Endodermal cell (in vitro differentiated cells): ENCODE measurements at regions not wholly inside any gene's neighbourhood (a gene's known extent, or its start where the extent isn't known, plus 50 kb on each side); places are given as distances from the start of the nearest gene placed in this dataset.

Source experiments
- DNase-seq: peaks from one replicate; pipeline ENCODE4 v3.0.0-alpha.2; 2017
- H3K27ac ChIP-seq: 2 replicates; pipeline ENCODE4 v1.5.1; 2013; ENCODE audit warnings: mild to moderate bottlenecking, low read depth, low read length, moderate library complexity
- H3K27me3 ChIP-seq: 2 replicates; pipeline ENCODE4 v1.6.1; 2013; ENCODE audit warnings: mild to moderate bottlenecking, low read length, moderate library complexity; ENCODE audit not compliant: insufficient read depth, control insufficient read depth, poor library complexity, severe bottlenecking
- H3K36me3 ChIP-seq: 2 replicates; pipeline ENCODE4 v1.7.0; 2013; ENCODE audit warnings: mild to moderate bottlenecking, low read length, moderate library complexity; ENCODE audit not compliant: control insufficient read depth, insufficient read depth
- H3K4me1 ChIP-seq: one replicate; pipeline ENCODE4 v1.7.0; 2013; ENCODE audit warnings: low read length; ENCODE audit not compliant: control insufficient read depth, insufficient read depth
- H3K4me3 ChIP-seq: 2 replicates; pipeline ENCODE4 v1.5.1; 2013; ENCODE audit warnings: mild to moderate bottlenecking, low read length, moderate library complexity
- H3K9ac ChIP-seq: 2 replicates; pipeline ENCODE4 v1.6.1; 2013; ENCODE audit warnings: mild to moderate bottlenecking, low read length, moderate library complexity; ENCODE audit not compliant: poor library complexity, severe bottlenecking; ENCODE audit errors: extremely low read depth
- H3K9me3 ChIP-seq: 2 replicates; pipeline ENCODE4 v1.6.1; 2013; ENCODE audit warnings: mild to moderate bottlenecking, low read length, moderate library complexity; ENCODE audit not compliant: control insufficient read depth
- H3K27ac Mint-ChIP-seq: 2 replicates; pipeline ENCODE4 v1.8.0; 2020; ENCODE audit warnings: mixed read lengths
- H3K27me3 Mint-ChIP-seq: 2 replicates; pipeline ENCODE4 v1.8.0; 2021; ENCODE audit warnings: mild to moderate bottlenecking, mixed read lengths; ENCODE audit not compliant: insufficient read depth
- H3K36me3 Mint-ChIP-seq: 2 replicates; pipeline ENCODE4 v1.8.0; 2020; ENCODE audit warnings: low read depth, mixed read lengths
- H3K4me1 Mint-ChIP-seq: 2 replicates; pipeline ENCODE4 v1.8.0; 2020; ENCODE audit warnings: mixed read lengths
- H3K4me3 Mint-ChIP-seq: 2 replicates; pipeline ENCODE4 v1.8.0; 2020; ENCODE audit warnings: mild to moderate bottlenecking, moderate library complexity, mixed read lengths
- H3K9me3 Mint-ChIP-seq: 2 replicates; pipeline ENCODE4 v1.8.0; 2020; ENCODE audit warnings: mild to moderate bottlenecking, mixed read lengths
- WGBS, 2 experiments: methylation state at CpG; one replicate each; pipeline versions ENCODE4 v1.1.5 to v1.1.7; 2013; ENCODE audit warnings: missing lambda C conversion rate in 2 of 2, mixed read lengths in 1 of 2; ENCODE audit not compliant: insufficient coverage in 1 of 2, insufficient read length in 1 of 2; 5-methylcytosine and 5-hydroxymethylcytosine counted together
- TF ChIP-seq, protein P1 (sequence below): fragments of 200-600 bp; sonication (generic); conservative IDR thresholded peaks from 2 replicates; pipeline ENCODE4 v1.5.0; 2021; ENCODE audit warnings: antibody characterized with exemption, mild to moderate bottlenecking

DNA sequence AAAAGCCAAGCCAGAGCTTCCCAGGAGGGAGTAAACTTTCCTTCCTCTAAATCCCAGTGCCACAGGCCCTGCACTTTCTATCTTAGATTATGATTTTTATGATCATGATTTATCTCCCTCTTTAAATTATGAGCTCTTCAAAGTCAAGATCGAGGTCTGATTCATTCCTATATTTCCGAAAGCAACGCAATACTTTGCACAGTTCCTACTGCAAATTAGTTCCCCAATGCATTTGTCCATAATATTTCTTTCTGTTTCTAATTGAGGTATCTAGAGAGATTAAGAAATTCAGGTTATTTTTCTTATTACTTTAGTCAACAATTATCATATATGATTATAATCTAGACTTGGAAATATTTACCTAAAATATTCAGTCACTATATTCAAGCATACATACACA lies 173.1 kb upstream of the LPP start:
- no peaks in the 10 kb centered on the region for H3K4me1 Mint-ChIP-seq

DNA sequence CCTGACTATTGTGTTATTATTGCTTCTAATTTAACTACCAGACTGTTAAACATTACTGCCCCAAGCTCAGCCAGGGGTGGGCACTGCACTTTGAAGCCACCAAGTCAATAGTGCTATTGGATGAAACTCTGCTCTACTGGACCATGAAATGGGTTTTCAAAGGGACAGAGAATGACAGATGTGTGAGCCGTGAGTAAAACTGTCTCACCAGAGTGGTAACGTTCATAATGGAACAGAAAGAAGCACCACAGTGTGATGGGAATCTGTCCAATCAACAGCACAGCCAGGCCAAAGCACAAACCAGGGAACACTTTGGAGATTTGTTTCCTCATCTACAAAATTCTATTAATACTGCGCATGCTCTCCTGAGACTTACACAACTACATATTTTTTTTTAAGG lies 171.8 kb upstream of the LPP start:
- Mint-ChIP-seq H3K4me3 (no peak overlapping the region), H3K27me3 (no peaks in the 10 kb centered on the region), H3K4me1 (no peaks in the 10 kb centered on the region), H3K9me3 (peaks cover 9% of the 10 kb centered on the region), H3K36me3 (no peaks in the 10 kb centered on the region), H3K27ac (no peak overlapping the region)
- peaks cover 9% of the 10 kb centered on the region for H3K9me3 ChIP-seq
- H3K27me3 ChIP-seq: peaks cover 8% of the 10 kb centered on the region
- H3K36me3 ChIP-seq: no peaks in the 10 kb centered on the region
- 94% methylated on average over 3 of the region's 3 CpGs; no CpG with 5 or more reads in 1 of the 2 experiments for WGBS, 2 experiments
- no peak for DNase-seq
- no peak overlapping the region for H3K27ac ChIP-seq
- no peak overlapping the region for H3K9ac ChIP-seq
- TF ChIP-seq, protein P1, sequence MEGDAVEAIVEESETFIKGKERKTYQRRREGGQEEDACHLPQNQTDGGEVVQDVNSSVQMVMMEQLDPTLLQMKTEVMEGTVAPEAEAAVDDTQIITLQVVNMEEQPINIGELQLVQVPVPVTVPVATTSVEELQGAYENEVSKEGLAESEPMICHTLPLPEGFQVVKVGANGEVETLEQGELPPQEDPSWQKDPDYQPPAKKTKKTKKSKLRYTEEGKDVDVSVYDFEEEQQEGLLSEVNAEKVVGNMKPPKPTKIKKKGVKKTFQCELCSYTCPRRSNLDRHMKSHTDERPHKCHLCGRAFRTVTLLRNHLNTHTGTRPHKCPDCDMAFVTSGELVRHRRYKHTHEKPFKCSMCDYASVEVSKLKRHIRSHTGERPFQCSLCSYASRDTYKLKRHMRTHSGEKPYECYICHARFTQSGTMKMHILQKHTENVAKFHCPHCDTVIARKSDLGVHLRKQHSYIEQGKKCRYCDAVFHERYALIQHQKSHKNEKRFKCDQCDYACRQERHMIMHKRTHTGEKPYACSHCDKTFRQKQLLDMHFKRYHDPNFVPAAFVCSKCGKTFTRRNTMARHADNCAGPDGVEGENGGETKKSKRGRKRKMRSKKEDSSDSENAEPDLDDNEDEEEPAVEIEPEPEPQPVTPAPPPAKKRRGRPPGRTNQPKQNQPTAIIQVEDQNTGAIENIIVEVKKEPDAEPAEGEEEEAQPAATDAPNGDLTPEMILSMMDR: no peak
- no peak overlapping the region for H3K4me3 ChIP-seq
- H3K4me1 ChIP-seq: no peaks in the 10 kb centered on the region

More for the DNA sequence above, 173.1 kb upstream of the LPP start:
- TF ChIP-seq, protein P1: no peak
- DNase-seq: no peak
- no peaks in the 10 kb centered on the region for H3K4me1 ChIP-seq
- H3K4me3 ChIP-seq: no peak overlapping the region
- peaks cover 9% of the 10 kb centered on the region for H3K9me3 Mint-ChIP-seq
- H3K36me3 ChIP-seq: no peaks in the 10 kb centered on the region
- H3K27me3 ChIP-seq: peaks cover 8% of the 10 kb centered on the region
- WGBS, 2 experiments: 91% methylated on average over 3 of the region's 3 CpGs; no CpG with 5 or more reads in 1 of the 2 experiments
- no peak overlapping the region for H3K27ac ChIP-seq
- no peaks in the 10 kb centered on the region for H3K36me3 Mint-ChIP-seq
- H3K9me3 ChIP-seq: peaks cover 9% of the 10 kb centered on the region
- no peak overlapping the region for H3K4me3 Mint-ChIP-seq
- no peaks in the 10 kb centered on the region for H3K27me3 Mint-ChIP-seq
- H3K27ac Mint-ChIP-seq: no peak overlapping the region
- no peak overlapping the region for H3K9ac ChIP-seq

DNA sequence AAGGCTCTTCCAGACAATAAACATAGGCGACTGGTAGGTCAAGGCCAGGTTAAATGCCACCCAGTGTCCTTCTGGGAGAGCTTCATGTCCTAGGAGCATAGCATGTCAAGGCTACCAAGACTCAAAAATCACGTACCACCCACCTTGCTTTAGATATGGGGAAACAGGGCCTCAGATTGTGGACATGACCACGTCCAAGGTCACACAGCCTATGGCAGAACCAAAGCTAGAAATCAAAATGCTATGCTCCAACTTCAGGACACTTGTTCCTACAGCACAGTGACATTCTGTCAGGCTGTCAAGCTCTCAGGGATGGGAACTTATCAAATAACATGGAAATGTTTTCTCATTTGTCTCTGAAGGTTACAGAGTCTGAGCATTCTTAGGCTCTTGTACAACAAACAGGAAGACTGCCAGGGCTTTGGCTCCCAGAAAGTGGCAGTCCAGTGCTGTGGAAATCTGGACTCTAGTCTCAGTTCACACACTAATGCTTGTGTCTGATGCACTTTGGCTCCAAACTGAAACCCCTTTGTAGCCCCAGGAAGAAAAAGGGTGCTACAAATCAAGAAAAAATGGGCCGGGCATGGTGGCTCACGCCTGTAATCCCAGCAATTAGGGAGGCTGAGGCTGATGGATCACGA lies 170.4 kb upstream of the LPP start:
- H3K4me3 ChIP-seq: no peak overlapping the region
- H3K9ac ChIP-seq: no peak overlapping the region
- no peaks in the 10 kb centered on the region for H3K9me3 Mint-ChIP-seq
- no peaks in the 10 kb centered on the region for H3K9me3 ChIP-seq
- H3K27ac ChIP-seq: no peak overlapping the region
- TF ChIP-seq, protein P1: no peak
- no peaks in the 10 kb centered on the region for H3K4me1 ChIP-seq
- peaks cover 8% of the 10 kb centered on the region for H3K27me3 ChIP-seq
- no peak overlapping the region for H3K4me3 Mint-ChIP-seq
- no peak overlapping the region for H3K27ac Mint-ChIP-seq
- no peak for DNase-seq
- H3K36me3 Mint-ChIP-seq: no peaks in the 10 kb centered on the region
- no peaks in the 10 kb centered on the region for H3K36me3 ChIP-seq
- no peaks in the 10 kb centered on the region for H3K4me1 Mint-ChIP-seq
- 88 to 94% methylated on average over 6 of the region's 6 CpGs for WGBS, 2 experiments
- H3K27me3 Mint-ChIP-seq: no peaks in the 10 kb centered on the region
